HEK293T (cell line): ENCODE measurements at regions not wholly inside any gene's neighbourhood (a gene's known extent, or its start where the extent isn't known, plus 50 kb on each side); places are given as distances from the start of the nearest gene placed in this dataset.

ENCODE experiments used
- BHLHE40 ChIP-seq: fragments of 450-650 bp; IDR thresholded peaks from 2 replicates; pipeline ENCODE4 v1.6.1; 2016; ENCODE audit warnings: mild to moderate bottlenecking, moderate library complexity, borderline replicate concordance
- ELF4 ChIP-seq: fragments of 450-650 bp; IDR thresholded peaks from 2 replicates; pipeline ENCODE4 v1.6.1; 2017; ENCODE audit warnings: antibody characterized with exemption
- FOXK2 ChIP-seq: fragments of 450-650 bp; IDR thresholded peaks from 2 replicates; pipeline ENCODE4 v1.6.1; 2016; ENCODE audit warnings: mild to moderate bottlenecking
- FOXM1 ChIP-seq: fragments of 450-650 bp; IDR thresholded peaks from 2 replicates; pipeline ENCODE4 v1.6.1; 2017; ENCODE audit warnings: mild to moderate bottlenecking, borderline replicate concordance
- NFRKB ChIP-seq: fragments of 450-650 bp; IDR thresholded peaks from 2 replicates; pipeline ENCODE4 v1.6.1; 2016; ENCODE audit warnings: mild to moderate bottlenecking, moderate library complexity
- PKNOX1 ChIP-seq: fragments of 450-650 bp; IDR thresholded peaks from 2 replicates; pipeline ENCODE4 v1.6.1; 2016
- SP1 ChIP-seq: fragments of 450-650 bp; IDR thresholded peaks from 2 replicates; pipeline ENCODE4 v1.6.1; 2017
- TARDBP ChIP-seq: fragments of 450-650 bp; IDR thresholded peaks from 2 replicates; pipeline ENCODE4 v1.6.1; 2016
- ZNF384 ChIP-seq: fragments of 450-650 bp; IDR thresholded peaks from 2 replicates; pipeline ENCODE4 v1.6.1; 2016

DNA sequence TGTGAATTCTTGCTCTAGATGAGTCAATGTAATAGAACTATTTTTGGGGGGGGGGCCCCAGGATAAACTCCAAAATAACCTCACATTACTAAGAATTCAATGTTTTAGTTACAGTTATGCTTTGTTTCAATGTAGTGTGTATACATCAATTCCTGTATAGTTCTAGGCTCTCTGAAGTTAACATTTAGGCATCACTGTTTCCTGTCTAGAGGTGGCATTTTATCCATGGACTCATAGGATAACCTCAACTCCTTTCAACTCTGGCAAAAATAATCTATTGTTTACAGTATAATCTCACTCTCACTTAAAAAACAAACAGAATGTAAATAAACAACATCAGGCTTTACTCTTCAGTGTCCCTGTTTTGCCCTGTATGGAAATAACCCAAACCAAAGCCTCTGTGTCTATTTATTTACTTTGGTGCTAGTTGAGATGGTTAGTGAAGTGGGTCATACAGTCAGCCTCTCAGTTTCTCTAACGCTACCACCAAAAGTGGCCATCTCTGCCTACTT, 79.3 kb upstream of the MMADHC start:
- no peak for TF ChIP-seq ZNF384
- TF ChIP-seq BHLHE40: no peak
- TF ChIP-seq ELF4: no peak
- TF ChIP-seq TARDBP: no peak
- no peak for TF ChIP-seq NFRKB
- no peak for TF ChIP-seq FOXK2
- TF ChIP-seq SP1: no peak
- no peak for TF ChIP-seq PKNOX1
- no peak for TF ChIP-seq FOXM1
